ENCODE measurements at regions not wholly inside any gene's neighbourhood (a gene's known extent, or its start where the extent isn't known, plus 50 kb on each side); places are given as distances from the start of the nearest gene placed in this dataset.

- ChIA-PET POLR2A (no interaction called here), CTCF (no interaction called here)
- no peaks in the 10 kb centered on the region for H3K36me3 Mint-ChIP-seq (ENCODE audit: low read depth)
- DNase-seq = no peak
- H3K9me3 Mint-ChIP-seq = no peaks in the 10 kb centered on the region
- no peaks in the 10 kb centered on the region for H3K4me1 Mint-ChIP-seq
- no peak overlapping the region for H3K4me3 Mint-ChIP-seq
- H3K27me3 Mint-ChIP-seq = no peaks in the 10 kb centered on the region
- H3K27ac Mint-ChIP-seq = no peak overlapping the region
Observed at GRCh38 chr4:20496068-20496467, 204.2 kb upstream of the PACRGL start.

GRCh38 chr4:20504146-20504545 is 196.1 kb upstream of the PACRGL start:
- Mint-ChIP-seq H3K27ac (no peak overlapping the region), H3K9me3 (no peaks in the 10 kb centered on the region), H3K36me3 (ENCODE audit: low read depth) (no peaks in the 10 kb centered on the region), H3K4me3 (no peak overlapping the region), H3K4me1 (no peaks in the 10 kb centered on the region), H3K27me3 (no peaks in the 10 kb centered on the region)
- ChIA-PET CTCF (no interaction called here), POLR2A (no interaction called here)
- no peak for DNase-seq

GRCh38 chr4:20505927-20506326 is 194.3 kb upstream of the PACRGL start:
- no peaks in the 10 kb centered on the region for H3K27me3 Mint-ChIP-seq
- POLR2A ChIA-PET = no interaction called here
- H3K27ac Mint-ChIP-seq = no peak overlapping the region
- no peaks in the 10 kb centered on the region for H3K9me3 Mint-ChIP-seq
- DNase-seq = no peak
- no peak overlapping the region for H3K4me3 Mint-ChIP-seq
- H3K36me3 Mint-ChIP-seq (ENCODE audit: low read depth) = no peaks in the 10 kb centered on the region
- CTCF ChIA-PET = no interaction called here
- H3K4me1 Mint-ChIP-seq = no peaks in the 10 kb centered on the region

- Mint-ChIP-seq H3K36me3 (ENCODE audit: low read depth) (no peaks in the 10 kb centered on the region), H3K27me3 (no peaks in the 10 kb centered on the region), H3K9me3 (no peaks in the 10 kb centered on the region), H3K27ac (no peak overlapping the region), H3K4me3 (no peak overlapping the region), H3K4me1 (no peaks in the 10 kb centered on the region)
- CTCF ChIA-PET = no interaction called here
- no peak for DNase-seq
- POLR2A ChIA-PET = no interaction called here
Observed at GRCh38 chr4:20506827-20507226, 193.4 kb upstream of the PACRGL start.

- no peak for DNase-seq
- no peak overlapping the region for H3K4me3 Mint-ChIP-seq
- ChIA-PET POLR2A (interaction anchor here (0.6 kb wide), 1 partner anchor 1124 kb away, joined by 3 read pairs; no protein-coding TSS in a partner anchor), CTCF (no interaction called here)
- H3K27ac Mint-ChIP-seq = no peak overlapping the region
- no peaks in the 10 kb centered on the region for H3K36me3 Mint-ChIP-seq (ENCODE audit: low read depth)
- no peaks in the 10 kb centered on the region for H3K9me3 Mint-ChIP-seq
- no peaks in the 10 kb centered on the region for H3K27me3 Mint-ChIP-seq
- H3K4me1 Mint-ChIP-seq = no peaks in the 10 kb centered on the region
Observed at GRCh38 chr4:20509315-20509714, 190.9 kb upstream of the PACRGL start.

- ChIA-PET CTCF (interaction anchor here (0.7 kb wide), 1 partner anchor 40 kb away, joined by 3 read pairs; no protein-coding TSS in a partner anchor), POLR2A (no interaction called here)
- DNase-seq = no peak
- Mint-ChIP-seq H3K27ac (no peak overlapping the region), H3K9me3 (no peaks in the 10 kb centered on the region), H3K4me1 (no peaks in the 10 kb centered on the region), H3K27me3 (no peaks in the 10 kb centered on the region), H3K36me3 (ENCODE audit: low read depth) (no peaks in the 10 kb centered on the region), H3K4me3 (no peak overlapping the region)
Observed at GRCh38 chr4:20512033-20512792, 188.0 kb upstream of the PACRGL start.

GRCh38 chr4:20512985-20513384 is 187.3 kb upstream of the PACRGL start:
- CTCF ChIA-PET = no interaction called here
- no peaks in the 10 kb centered on the region for H3K4me1 Mint-ChIP-seq
- H3K27ac Mint-ChIP-seq = no peak overlapping the region
- no peaks in the 10 kb centered on the region for H3K27me3 Mint-ChIP-seq
- no peaks in the 10 kb centered on the region for H3K36me3 Mint-ChIP-seq (ENCODE audit: low read depth)
- H3K4me3 Mint-ChIP-seq = no peak overlapping the region
- no peaks in the 10 kb centered on the region for H3K9me3 Mint-ChIP-seq
- no peak for DNase-seq
- POLR2A ChIA-PET = no interaction called here

- Mint-ChIP-seq H3K27ac (no peak overlapping the region), H3K4me1 (no peaks in the 10 kb centered on the region), H3K27me3 (no peaks in the 10 kb centered on the region), H3K9me3 (no peaks in the 10 kb centered on the region), H3K36me3 (ENCODE audit: low read depth) (no peaks in the 10 kb centered on the region), H3K4me3 (no peak overlapping the region)
- CTCF ChIA-PET = no interaction called here
- no peak for DNase-seq
- POLR2A ChIA-PET = no interaction called here
Observed at GRCh38 chr4:20520901-20521300, 179.4 kb upstream of the PACRGL start.

- DNase-seq = no peak
- H3K4me3 Mint-ChIP-seq = no peak overlapping the region
- H3K27ac Mint-ChIP-seq = no peak overlapping the region
Observed at GRCh38 chr4:20528508-20528907, 171.8 kb upstream of the PACRGL start.

GRCh38 chr4:20529691-20530090 is 170.6 kb upstream of the PACRGL start:
- no peaks in the 10 kb centered on the region for H3K27me3 Mint-ChIP-seq
- ChIA-PET CTCF (no interaction called here), POLR2A (no interaction called here)
- H3K4me1 Mint-ChIP-seq = no peaks in the 10 kb centered on the region
- H3K9me3 Mint-ChIP-seq = no peaks in the 10 kb centered on the region
- DNase-seq = no peak
- H3K36me3 Mint-ChIP-seq (ENCODE audit: low read depth) = no peaks in the 10 kb centered on the region
- H3K27ac Mint-ChIP-seq = no peak overlapping the region
- no peak overlapping the region for H3K4me3 Mint-ChIP-seq

More at GRCh38 chr4:20528508-20528907, 171.8 kb upstream of the PACRGL start:
- Mint-ChIP-seq H3K36me3 (ENCODE audit: low read depth) (no peaks in the 10 kb centered on the region), H3K9me3 (no peaks in the 10 kb centered on the region), H3K4me1 (no peaks in the 10 kb centered on the region), H3K27me3 (no peaks in the 10 kb centered on the region)
- ChIA-PET POLR2A (no interaction called here), CTCF (no interaction called here)

- no peak overlapping the region for H3K27ac Mint-ChIP-seq
- H3K27me3 Mint-ChIP-seq = no peaks in the 10 kb centered on the region
- ChIA-PET CTCF (no interaction called here), POLR2A (no interaction called here)
- H3K4me3 Mint-ChIP-seq = no peak overlapping the region
- H3K4me1 Mint-ChIP-seq = no peaks in the 10 kb centered on the region
- no peak for DNase-seq
- no peaks in the 10 kb centered on the region for H3K36me3 Mint-ChIP-seq (ENCODE audit: low read depth)
- no peaks in the 10 kb centered on the region for H3K9me3 Mint-ChIP-seq
Observed at GRCh38 chr4:20532116-20532790, 168.0 kb upstream of the PACRGL start.

- DNase-seq = no peak
- no peak overlapping the region for H3K4me3 Mint-ChIP-seq
- ChIA-PET CTCF (no interaction called here), POLR2A (no interaction called here)
- H3K36me3 Mint-ChIP-seq (ENCODE audit: low read depth) = no peaks in the 10 kb centered on the region
- H3K27me3 Mint-ChIP-seq = no peaks in the 10 kb centered on the region
- H3K4me1 Mint-ChIP-seq = no peaks in the 10 kb centered on the region
- no peaks in the 10 kb centered on the region for H3K9me3 Mint-ChIP-seq
- H3K27ac Mint-ChIP-seq = no peak overlapping the region
Observed at GRCh38 chr4:20532871-20533870, 167.1 kb upstream of the PACRGL start.

GRCh38 chr4:20538905-20539304 is 161.4 kb upstream of the PACRGL start:
- no peaks in the 10 kb centered on the region for H3K36me3 Mint-ChIP-seq (ENCODE audit: low read depth)
- ChIA-PET CTCF (no interaction called here), POLR2A (no interaction called here)
- H3K4me1 Mint-ChIP-seq = no peaks in the 10 kb centered on the region
- no peak overlapping the region for H3K4me3 Mint-ChIP-seq
- H3K9me3 Mint-ChIP-seq = no peaks in the 10 kb centered on the region
- no peak overlapping the region for H3K27ac Mint-ChIP-seq
- H3K27me3 Mint-ChIP-seq = no peaks in the 10 kb centered on the region
- DNase-seq = no peak
